A549 (cell line): ENCODE measurements at regions not wholly inside any gene's neighbourhood (a gene's known extent, or its start where the extent isn't known, plus 50 kb on each side); places are given as distances from the start of the nearest gene placed in this dataset.

ENCODE experiments used
- CBX2 ChIP-seq: fragments of 200-600 bp; sonication (generic); IDR thresholded peaks from 2 replicates; pipeline ENCODE4 v1.6.1; 2016; ENCODE audit warnings: low read depth, mild to moderate bottlenecking, borderline replicate concordance
- CEBPB ChIP-seq, 2 experiments: fragments of >200 bp in 1 of 2; sonication (Bioruptor Twin) in 1 of 2; formaldehyde crosslinking in 1 of 2; IDR thresholded peaks; 2 replicates each; pipeline ENCODE4 v1.6.1; 2012 to 2016
- JUNB ChIP-seq: fragments of >200 bp; sonication (Bioruptor Twin); formaldehyde crosslinking; IDR thresholded peaks from 2 replicates; pipeline ENCODE4 v1.6.1; 2016
- NFE2L2 ChIP-seq: fragments of 150-350 bp; conservative IDR thresholded peaks from 2 replicates; pipeline ENCODE4 v1.6.1; 2014; ENCODE audit warnings: low read length
- POLR2A ChIP-seq: IDR thresholded peaks from 2 replicates; pipeline ENCODE4 v1.6.1; 2012; ENCODE audit warnings: mild to moderate bottlenecking, low read length
- POLR2AphosphoS2 ChIP-seq: conservative IDR thresholded peaks from 2 replicates; pipeline ENCODE4 v1.6.1; 2012; ENCODE audit warnings: low read length, improper control_type of control experiment, inconsistent platforms
- RAD21 ChIP-seq, 2 experiments: fragments of >200 bp in 1 of 2; sonication (Bioruptor Twin) in 1 of 2; formaldehyde crosslinking in 1 of 2; IDR thresholded peaks in 1 of 2; conservative IDR thresholded peaks in 1 of 2; 2 replicates in 1 of 2; 3 replicates in 1 of 2; pipeline ENCODE4 v1.6.1; 2012 to 2018; ENCODE audit warnings: inconsistent platforms in 1 of 2
- RARB ChIP-seq: fragments of 250-450 bp; sonication (Bioruptor Pico); IDR thresholded peaks from 2 replicates; pipeline ENCODE4 v1.8.0; 2021; ENCODE audit warnings: mild to moderate bottlenecking, moderate library complexity
- RCOR1 ChIP-seq: fragments of 150-350 bp; IDR thresholded peaks from 2 replicates; pipeline ENCODE4 v1.6.1; 2014; ENCODE audit warnings: antibody characterized with exemption, low read length, low read depth
- ZNF302 ChIP-seq: fragments of 250-450 bp; sonication (Bioruptor Pico); IDR thresholded peaks from 2 replicates; pipeline ENCODE4 v1.9.0; 2021; ENCODE audit warnings: inconsistent platforms, mild to moderate bottlenecking, moderate library complexity
- TF ChIP-seq, protein P1 (sequence below): fragments of >200 bp; sonication (Bioruptor Twin); formaldehyde crosslinking; IDR thresholded peaks from 3 replicates; pipeline ENCODE4 v1.5.1; 2016

- TF ChIP-seq, protein P1, sequence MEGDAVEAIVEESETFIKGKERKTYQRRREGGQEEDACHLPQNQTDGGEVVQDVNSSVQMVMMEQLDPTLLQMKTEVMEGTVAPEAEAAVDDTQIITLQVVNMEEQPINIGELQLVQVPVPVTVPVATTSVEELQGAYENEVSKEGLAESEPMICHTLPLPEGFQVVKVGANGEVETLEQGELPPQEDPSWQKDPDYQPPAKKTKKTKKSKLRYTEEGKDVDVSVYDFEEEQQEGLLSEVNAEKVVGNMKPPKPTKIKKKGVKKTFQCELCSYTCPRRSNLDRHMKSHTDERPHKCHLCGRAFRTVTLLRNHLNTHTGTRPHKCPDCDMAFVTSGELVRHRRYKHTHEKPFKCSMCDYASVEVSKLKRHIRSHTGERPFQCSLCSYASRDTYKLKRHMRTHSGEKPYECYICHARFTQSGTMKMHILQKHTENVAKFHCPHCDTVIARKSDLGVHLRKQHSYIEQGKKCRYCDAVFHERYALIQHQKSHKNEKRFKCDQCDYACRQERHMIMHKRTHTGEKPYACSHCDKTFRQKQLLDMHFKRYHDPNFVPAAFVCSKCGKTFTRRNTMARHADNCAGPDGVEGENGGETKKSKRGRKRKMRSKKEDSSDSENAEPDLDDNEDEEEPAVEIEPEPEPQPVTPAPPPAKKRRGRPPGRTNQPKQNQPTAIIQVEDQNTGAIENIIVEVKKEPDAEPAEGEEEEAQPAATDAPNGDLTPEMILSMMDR: no peak
- TF ChIP-seq CEBPB (IDR thresholded peaks at IDR 0.05): no peak
- no peak for TF ChIP-seq RCOR1
- TF ChIP-seq CBX2: no peak
- no peak for TF ChIP-seq RARB
- TF ChIP-seq ZNF302: no peak
- TF ChIP-seq RAD21 (conservative IDR thresholded peaks at IDR 0.05 in 1 of 2, IDR thresholded peaks at IDR 0.05 in 1 of 2): no peak
- TF ChIP-seq POLR2A: no peak
- TF ChIP-seq POLR2AphosphoS2: no peak
- TF ChIP-seq JUNB: no peak
- TF ChIP-seq NFE2L2: no peak
Observed at GRCh38 chr4:92035666-92036065, 268.1 kb upstream of the GRID2 start.
